HG02623 (cell line): ENCODE measurements at regions not wholly inside any gene's neighbourhood (a gene's known extent, or its start where the extent isn't known, plus 50 kb on each side); places are given as distances from the start of the nearest gene placed in this dataset.

Experiments
- ATAC-seq: cut with Tn5 transposase; IDR thresholded peaks from one replicate; pipeline ENCODE4 v1.9.1; 2021; ENCODE audit warnings: moderate library complexity; ENCODE audit not compliant: unreplicated experiment

DNA sequence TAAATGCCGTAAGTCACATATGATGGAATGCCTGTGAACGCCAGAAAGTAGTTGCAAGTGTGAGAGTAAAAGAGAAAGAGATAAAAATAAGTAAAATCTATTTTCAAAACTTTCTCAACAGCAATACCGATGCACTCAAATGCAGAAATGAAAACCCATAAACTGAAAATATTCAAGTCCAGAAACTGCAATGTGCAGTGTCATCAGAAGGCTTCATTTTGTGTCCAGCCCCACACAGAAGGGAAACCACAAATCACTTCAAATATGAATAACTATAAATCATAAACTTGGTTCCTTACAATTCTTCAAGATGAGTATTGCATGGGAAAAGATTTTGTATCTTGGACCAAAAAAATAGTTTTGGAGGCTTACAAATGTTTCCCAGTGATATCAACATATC is 375.2 kb upstream of the ANO5 start:
- ATAC-seq: no peak

DNA sequence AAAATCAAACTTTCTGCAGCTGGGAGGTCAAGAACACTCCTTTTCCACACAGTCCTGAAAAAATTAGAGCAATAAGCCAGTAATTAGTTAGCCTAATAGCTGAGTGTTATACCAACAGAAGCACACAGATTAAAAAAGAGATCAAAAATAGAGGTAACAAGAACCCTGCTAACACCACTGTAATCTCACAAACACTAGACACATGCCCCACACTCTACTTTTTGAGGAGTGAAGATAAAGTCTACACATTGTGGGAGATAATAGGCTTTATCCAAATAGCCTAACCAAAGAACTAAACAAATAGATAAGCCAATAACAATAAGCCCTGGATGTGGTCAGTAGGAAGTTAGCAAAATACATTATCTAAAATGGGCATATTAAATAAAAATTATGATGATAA is 372.7 kb upstream of the ANO5 start:
- no peak for ATAC-seq

DNA sequence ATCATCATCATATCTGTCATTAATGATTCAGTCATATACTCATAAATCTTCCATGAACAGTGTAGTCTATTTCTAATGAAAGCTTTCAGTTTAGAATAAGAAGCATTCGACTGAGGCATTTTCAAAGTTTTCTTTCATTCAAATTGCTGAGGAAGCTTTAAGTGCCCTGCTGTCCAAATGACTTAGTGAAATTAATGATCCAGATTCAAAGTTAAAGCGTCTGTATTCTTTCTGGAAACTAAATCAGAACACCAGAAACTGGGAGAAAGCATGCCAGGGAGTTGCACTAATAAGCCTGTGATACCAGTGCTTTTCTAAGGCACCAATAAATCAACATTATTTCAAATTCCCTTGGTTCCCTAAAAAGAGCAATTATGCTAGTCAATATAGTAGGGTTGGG is 367.8 kb upstream of the ANO5 start:
- ATAC-seq: no peak

GRCh38 chr11:21838427-21838826 is 354.5 kb upstream of the ANO5 start:
- no peak for ATAC-seq

DNA sequence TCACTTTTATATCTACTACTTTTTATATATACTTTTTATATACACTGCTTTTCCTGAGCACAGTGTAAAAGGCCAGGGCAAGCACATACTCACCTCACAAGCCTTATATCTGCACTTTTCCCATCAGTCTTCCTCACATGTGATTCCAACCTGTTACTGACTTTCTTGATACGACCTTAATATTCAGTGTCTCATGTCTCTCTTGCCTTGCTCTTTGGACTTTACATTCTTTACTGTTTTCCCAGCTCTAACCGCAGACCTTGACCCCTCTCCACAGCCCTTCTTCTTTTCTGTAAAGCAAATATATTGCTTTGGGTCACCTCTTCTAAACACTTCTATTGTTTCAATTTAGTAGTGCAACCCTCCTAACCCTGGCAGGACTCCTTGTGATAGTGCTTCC is 353.1 kb upstream of the ANO5 start:
- no peak for ATAC-seq

GRCh38 chr11:21861314-21861713 is 331.6 kb upstream of the ANO5 start:
- no peak for ATAC-seq

DNA sequence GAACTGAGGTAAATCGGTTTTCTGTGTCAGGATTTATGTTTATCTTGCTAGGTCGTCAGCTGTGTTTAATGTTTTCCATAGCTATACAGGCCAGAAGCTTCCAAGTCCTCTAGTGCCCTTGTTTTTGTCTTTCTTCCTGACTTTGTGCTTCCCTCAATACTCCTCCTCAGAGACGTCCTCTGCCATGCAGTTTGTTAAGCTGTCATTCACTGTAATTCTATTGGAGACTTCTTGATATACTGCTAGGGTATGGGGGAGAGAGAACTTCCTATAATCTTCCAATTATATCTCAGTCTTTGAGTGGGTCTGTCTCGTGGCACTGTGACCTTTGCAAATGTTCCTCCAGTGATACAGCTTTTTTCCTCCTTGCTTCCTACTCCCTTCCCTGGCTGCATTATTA is 327.3 kb upstream of the ANO5 start:
- ATAC-seq: no peak

DNA sequence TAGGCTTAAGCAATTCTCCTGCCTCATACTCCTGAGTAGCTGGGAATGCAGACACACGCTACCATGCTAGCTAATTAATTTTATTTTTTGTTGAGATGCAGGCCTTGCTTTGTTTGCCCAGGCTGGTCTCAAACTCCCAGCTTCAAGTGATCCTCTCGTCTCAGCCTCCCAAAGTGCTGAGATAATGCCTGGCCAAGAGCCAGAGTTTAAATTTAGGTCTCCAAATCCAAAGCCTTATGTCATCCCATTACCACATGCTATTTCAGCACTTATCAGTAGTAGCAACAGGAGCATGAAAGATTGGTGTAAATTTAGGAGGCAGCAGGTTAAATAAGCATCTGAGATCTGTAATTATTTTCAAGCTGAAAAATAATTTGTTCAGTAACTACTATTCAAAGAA is 326.1 kb upstream of the ANO5 start:
- no peak for ATAC-seq

GRCh38 chr11:21877151-21877550 is 315.7 kb upstream of the ANO5 start:
- ATAC-seq: no peak

GRCh38 chr11:21883354-21883753 is 309.5 kb upstream of the ANO5 start:
- no peak for ATAC-seq

DNA sequence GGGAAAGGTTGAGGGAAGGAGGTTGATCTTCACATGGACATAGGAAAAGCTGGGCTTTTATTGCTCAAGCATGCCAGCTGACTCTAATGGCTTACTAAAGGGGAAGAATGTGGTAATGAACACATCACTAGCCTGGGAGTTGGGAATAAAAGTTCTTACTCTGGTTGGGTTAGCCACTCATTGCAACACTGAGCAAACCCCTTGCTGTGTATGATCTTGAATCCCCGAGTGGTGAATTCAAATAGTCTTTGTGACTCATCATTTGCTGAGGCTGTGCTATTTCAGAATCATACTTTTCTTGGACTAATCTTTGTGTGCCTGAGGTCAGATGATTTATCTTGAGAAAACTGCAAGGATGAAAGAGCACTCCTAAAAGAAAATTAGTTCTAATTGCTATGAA is 304.1 kb upstream of the ANO5 start:
- no peak for ATAC-seq

GRCh38 chr11:21892736-21893564 is 299.9 kb upstream of the ANO5 start:
- no peak for ATAC-seq

- ATAC-seq: no peak
Measured at GRCh38 chr11:21893565-21893867, 299.4 kb upstream of the ANO5 start.

- no peak for ATAC-seq
Measured at GRCh38 chr11:21894492-21894891, 298.4 kb upstream of the ANO5 start.

- ATAC-seq: no peak
Measured at GRCh38 chr11:21895686-21896085, 297.2 kb upstream of the ANO5 start.

- no peak for ATAC-seq
Measured at GRCh38 chr11:21896216-21896615, 296.7 kb upstream of the ANO5 start.

DNA sequence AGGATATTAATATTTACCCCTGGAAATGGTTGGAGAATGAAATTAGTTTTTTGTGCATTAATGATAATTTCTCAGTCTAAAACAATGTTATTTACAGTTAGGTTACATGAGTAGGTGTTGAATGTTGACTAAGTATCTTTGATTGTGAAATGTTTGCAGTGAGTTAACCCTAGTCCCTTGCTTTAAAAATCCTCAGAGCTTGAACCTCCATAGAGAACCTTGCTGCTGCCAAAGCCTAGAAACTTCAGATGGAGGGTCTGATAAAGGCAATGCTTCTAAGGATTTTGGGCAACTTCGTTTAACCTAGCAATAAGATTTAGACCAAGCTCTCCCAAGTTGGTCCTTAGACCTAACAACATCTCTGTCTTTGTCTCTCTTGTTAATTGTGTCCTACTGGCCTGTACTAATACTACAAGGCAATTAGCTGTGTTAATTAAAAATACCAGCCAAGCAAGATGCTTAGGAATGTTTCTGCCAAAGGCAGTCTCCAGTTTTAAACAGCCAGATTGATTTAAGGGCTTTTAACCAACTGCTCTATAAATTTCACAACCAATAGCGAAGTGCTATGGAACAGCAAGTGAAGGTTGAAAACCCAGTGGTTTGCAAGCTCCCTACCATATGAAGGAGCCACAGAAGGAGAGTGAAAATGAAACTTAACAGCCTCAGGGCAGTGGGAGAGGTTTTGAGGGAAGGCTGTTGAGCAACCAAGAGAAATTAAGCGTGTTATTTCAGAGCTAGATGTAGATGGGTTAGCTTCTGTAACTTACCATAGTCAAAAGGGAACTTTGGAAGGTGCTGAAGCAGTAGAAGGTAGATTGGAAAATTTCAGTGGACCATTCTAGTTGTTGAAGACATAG is 295.9 kb upstream of the ANO5 start:
- no peak for ATAC-seq

DNA sequence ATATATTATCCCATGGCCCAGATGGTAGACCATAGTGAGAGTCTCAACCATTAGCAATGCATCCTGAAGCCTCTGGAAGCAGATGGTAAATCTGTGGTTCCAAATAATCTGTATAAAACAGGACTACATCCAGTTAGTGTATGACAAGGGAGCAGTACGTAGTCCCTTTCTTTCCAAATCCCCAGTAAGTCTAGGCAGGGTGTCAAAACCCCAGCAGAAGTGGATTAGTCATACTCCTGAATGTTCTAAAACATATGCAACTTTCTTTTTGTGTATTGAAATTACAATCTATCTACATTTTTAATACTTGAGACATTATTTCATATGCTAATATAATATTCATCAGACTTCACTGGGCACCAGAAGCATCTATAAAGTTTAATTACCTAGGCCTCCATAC is 295.1 kb upstream of the ANO5 start:
- ATAC-seq: no peak

DNA sequence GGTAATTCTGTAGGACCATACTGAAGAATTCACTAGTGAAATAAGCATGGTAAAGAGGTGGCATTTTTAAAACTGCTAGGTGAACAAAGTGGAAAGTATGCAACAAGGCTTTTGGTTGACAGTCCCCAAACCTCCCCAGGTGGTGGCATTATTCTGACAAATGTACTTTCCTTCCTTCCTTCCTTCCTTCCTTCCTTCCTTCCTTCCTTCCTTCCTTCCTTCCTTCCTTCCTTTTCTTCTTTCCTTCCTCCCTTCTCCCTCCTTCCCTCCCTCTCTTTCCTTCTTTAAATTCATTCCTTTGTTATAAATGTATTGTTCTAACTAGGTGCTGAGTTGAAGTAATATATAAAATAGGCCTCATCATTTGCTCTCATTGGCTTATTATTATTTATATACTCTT is 284.7 kb upstream of the ANO5 start:
- no peak for ATAC-seq

DNA sequence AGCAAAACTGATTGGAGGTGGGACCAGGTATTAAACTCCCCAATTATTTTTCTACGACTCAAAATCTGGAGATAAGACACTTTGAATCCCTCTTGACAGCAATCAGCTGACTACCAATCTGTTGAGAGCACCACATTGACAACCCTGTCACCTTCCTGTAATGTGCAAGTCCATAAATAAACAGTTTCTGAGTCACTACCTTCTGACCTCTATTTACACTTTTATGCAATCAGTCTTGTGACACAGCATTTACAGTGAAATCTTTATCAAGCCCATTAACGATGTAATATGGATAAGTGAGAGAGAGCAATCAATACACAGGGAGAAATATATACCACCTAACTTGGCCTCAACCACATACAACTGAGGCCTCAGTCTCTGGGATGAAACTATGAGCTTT is 283.7 kb upstream of the ANO5 start:
- no peak for ATAC-seq

- no peak for ATAC-seq
Measured at GRCh38 chr11:21911061-21911460, 281.8 kb upstream of the ANO5 start.

- ATAC-seq: no peak
Measured at GRCh38 chr11:21912285-21912684, 280.6 kb upstream of the ANO5 start.
